Mesendoderm (in vitro differentiated cells): ENCODE measurements at regions not wholly inside any gene's neighbourhood (a gene's known extent, or its start where the extent isn't known, plus 50 kb on each side); places are given as distances from the start of the nearest gene placed in this dataset.

Experiments
- DNase-seq: peaks from one replicate; pipeline ENCODE4 v3.0.0; 2013
- H2AK5ac ChIP-seq: 2 replicates; pipeline ENCODE4 v1.6.1; 2013; ENCODE audit warnings: low read length, inconsistent platforms
- H2BK120ac ChIP-seq: 2 replicates; pipeline ENCODE4 v1.6.1; 2013; ENCODE audit warnings: low read depth, mild to moderate bottlenecking, low read length, moderate library complexity, mixed read lengths
- H2BK15ac ChIP-seq: replicated peaks from 2 replicates; pipeline ENCODE4 v1.6.1; 2013; ENCODE audit warnings: low read depth, mild to moderate bottlenecking, moderate library complexity
- H2BK5ac ChIP-seq: 2 replicates; pipeline ENCODE4 v1.6.1; 2013; ENCODE audit warnings: low read length, inconsistent platforms
- H3K18ac ChIP-seq: 2 replicates; pipeline ENCODE4 v1.6.1; 2013; ENCODE audit warnings: mild to moderate bottlenecking, low read length, mixed read lengths
- H3K23ac ChIP-seq: one replicate; pipeline ENCODE4 v1.6.1; 2013; ENCODE audit warnings: low read length
- H3K27ac ChIP-seq: 2 replicates; pipeline ENCODE4 v1.5.1; 2013; ENCODE audit warnings: low read depth, mild to moderate bottlenecking, inconsistent platforms, low read length, moderate library complexity
- H3K27me3 ChIP-seq: 2 replicates; pipeline ENCODE4 v1.6.1; 2013; ENCODE audit warnings: low read length, control low read depth, mild to moderate bottlenecking, inconsistent platforms; ENCODE audit not compliant: insufficient read depth, poor library complexity
- H3K36me3 ChIP-seq: 2 replicates; pipeline ENCODE4 v1.6.1; 2013; ENCODE audit warnings: low read length, inconsistent platforms; ENCODE audit not compliant: control insufficient read depth, insufficient read depth
- H3K4ac ChIP-seq: one replicate; pipeline ENCODE4 v1.6.1; 2013; ENCODE audit warnings: low read depth, mild to moderate bottlenecking, low read length, moderate library complexity
- H3K4me1 ChIP-seq: 2 replicates; pipeline ENCODE4 v1.6.1; 2013; ENCODE audit warnings: low read depth, low read length, inconsistent platforms; ENCODE audit not compliant: control insufficient read depth
- H3K4me2 ChIP-seq: 2 replicates; pipeline ENCODE4 v1.6.1; 2013; ENCODE audit warnings: low read length
- H3K4me3 ChIP-seq: 2 replicates; pipeline ENCODE4 v1.5.1; 2013; ENCODE audit warnings: mild to moderate bottlenecking, low read length
- H3K56ac ChIP-seq: one replicate; pipeline ENCODE4 v1.6.1; 2013; ENCODE audit warnings: low read length
- H3K79me1 ChIP-seq: 2 replicates; pipeline ENCODE4 v1.6.1; 2013; ENCODE audit warnings: low read length, inconsistent platforms
- H3K79me2 ChIP-seq: 2 replicates; pipeline ENCODE4 v1.6.1; 2013; ENCODE audit warnings: mild to moderate bottlenecking, low read length; ENCODE audit not compliant: control insufficient read depth, insufficient read depth
- H3K9ac ChIP-seq: 2 replicates; pipeline ENCODE4 v1.6.1; 2013; ENCODE audit warnings: low read length, inconsistent platforms
- H4K5ac ChIP-seq: one replicate; pipeline ENCODE4 v1.6.1; 2013; ENCODE audit warnings: low read length
- H4K8ac ChIP-seq: one replicate; pipeline ENCODE4 v1.6.1; 2013; ENCODE audit warnings: low read depth, mild to moderate bottlenecking, control low read depth, low read length, moderate library complexity
- WGBS: extraction: QIAGEN DNeasy Blood & Tissue Kit; methylation state at CpG from one replicate; pipeline ENCODE4 v1.1.7; 2013; ENCODE audit warnings: low lambda C conversion rate, missing lambda C conversion rate; ENCODE audit not compliant: insufficient coverage; ENCODE audit errors: extremely low coverage; 5-methylcytosine and 5-hydroxymethylcytosine counted together

- Histone ChIP-seq H3K4ac (no peak overlapping the region), H3K4me3 (no peak overlapping the region), H3K36me3 (no peaks in the 10 kb centered on the region), H3K27ac (no peak overlapping the region), H3K4me1 (no peaks in the 10 kb centered on the region), H3K27me3 (no peaks in the 10 kb centered on the region), H2BK120ac (no peak overlapping the region), H4K5ac (no peak overlapping the region), H3K4me2 (no peak overlapping the region), H2BK15ac (no peak overlapping the region), H3K56ac (no peak overlapping the region), H3K23ac (no peak overlapping the region), H4K8ac (no peak overlapping the region), H2AK5ac (no peak overlapping the region), H2BK5ac (no peak overlapping the region), H3K9ac (no peak overlapping the region), H3K18ac (no peak overlapping the region), H3K79me2 (no peaks in the 10 kb centered on the region), H3K79me1 (no peaks in the 10 kb centered on the region)
- peak; percentile 35 for DNase-seq
- 80% methylated on average over 1 of the region's 7 CpGs for WGBS
Measured at GRCh38 chr10:4767033-4767814, 58.8 kb upstream of the AKR1E2 start.

GRCh38 chr10:4766454-4766853 lies 59.6 kb upstream of the AKR1E2 start:
- Histone ChIP-seq H3K4ac (no peak overlapping the region), H3K79me1 (no peaks in the 10 kb centered on the region), H2BK15ac (no peak overlapping the region), H3K36me3 (no peaks in the 10 kb centered on the region), H3K4me1 (no peaks in the 10 kb centered on the region), H2BK5ac (no peak overlapping the region), H2AK5ac (no peak overlapping the region), H3K27me3 (no peaks in the 10 kb centered on the region), H2BK120ac (no peak overlapping the region), H4K5ac (no peak overlapping the region), H3K79me2 (no peaks in the 10 kb centered on the region), H3K23ac (no peak overlapping the region), H3K56ac (no peak overlapping the region), H3K27ac (no peak overlapping the region), H3K4me2 (no peak overlapping the region), H3K18ac (no peak overlapping the region), H3K9ac (no peak overlapping the region), H3K4me3 (no peak overlapping the region), H4K8ac (no peak overlapping the region)
- no CpG with 5 or more reads among the region's 3 CpGs for WGBS
- no peak for DNase-seq

GRCh38 chr10:4765428-4765827 lies 60.6 kb upstream of the AKR1E2 start:
- Histone ChIP-seq H3K56ac (no peak overlapping the region), H4K5ac (no peak overlapping the region), H4K8ac (no peak overlapping the region), H3K79me1 (no peaks in the 10 kb centered on the region), H3K4ac (no peak overlapping the region), H3K18ac (no peak overlapping the region), H3K9ac (no peak overlapping the region), H3K36me3 (no peaks in the 10 kb centered on the region), H2BK120ac (no peak overlapping the region), H2BK5ac (no peak overlapping the region), H3K27ac (no peak overlapping the region), H2BK15ac (no peak overlapping the region), H3K4me3 (no peak overlapping the region), H2AK5ac (no peak overlapping the region), H3K4me2 (no peak overlapping the region), H3K79me2 (no peaks in the 10 kb centered on the region), H3K23ac (no peak overlapping the region), H3K27me3 (no peaks in the 10 kb centered on the region), H3K4me1 (no peaks in the 10 kb centered on the region)
- DNase-seq: no peak
- WGBS: no CpG with 5 or more reads among the region's 1 CpG

GRCh38 chr10:4763960-4764428 lies 62.0 kb upstream of the AKR1E2 start:
- Histone ChIP-seq H3K79me1 (no peaks in the 10 kb centered on the region), H3K18ac (no peak overlapping the region), H3K36me3 (no peaks in the 10 kb centered on the region), H3K56ac (no peak overlapping the region), H3K27me3 (no peaks in the 10 kb centered on the region), H2BK120ac (no peak overlapping the region), H3K27ac (no peak overlapping the region), H3K4me3 (no peak overlapping the region), H4K8ac (no peak overlapping the region), H4K5ac (no peak overlapping the region), H3K9ac (no peak overlapping the region), H2BK15ac (no peak overlapping the region), H3K4me2 (no peak overlapping the region), H3K4ac (no peak overlapping the region), H3K23ac (no peak overlapping the region), H3K79me2 (no peaks in the 10 kb centered on the region), H2AK5ac (no peak overlapping the region), H3K4me1 (no peaks in the 10 kb centered on the region), H2BK5ac (no peak overlapping the region)
- WGBS: no CpG with 5 or more reads among the region's 6 CpGs
- no peak for DNase-seq

- H2BK15ac ChIP-seq: no peak overlapping the region
- no peak overlapping the region for H2BK5ac ChIP-seq
- H3K4me1 ChIP-seq: no peaks in the 10 kb centered on the region
- no peak overlapping the region for H4K5ac ChIP-seq
- no peak overlapping the region for H2AK5ac ChIP-seq
- H3K79me1 ChIP-seq: no peaks in the 10 kb centered on the region
- H3K4ac ChIP-seq: no peak overlapping the region
- H3K4me3 ChIP-seq: no peak overlapping the region
- no peak overlapping the region for H2BK120ac ChIP-seq
- no peak overlapping the region for H3K27ac ChIP-seq
- no peak for DNase-seq
- H3K4me2 ChIP-seq: no peak overlapping the region
- H3K27me3 ChIP-seq: no peaks in the 10 kb centered on the region
- H3K79me2 ChIP-seq: no peaks in the 10 kb centered on the region
- no peak overlapping the region for H3K56ac ChIP-seq
- no peak overlapping the region for H3K23ac ChIP-seq
- H3K9ac ChIP-seq: no peak overlapping the region
- H4K8ac ChIP-seq: no peak overlapping the region
- WGBS: no CpG with 5 or more reads among the region's 1 CpG
- H3K36me3 ChIP-seq: no peaks in the 10 kb centered on the region
- H3K18ac ChIP-seq: no peak overlapping the region
Measured at GRCh38 chr10:4763513-4763912, 62.5 kb upstream of the AKR1E2 start.

- Histone ChIP-seq H3K4me2 (no peak overlapping the region), H3K9ac (no peak overlapping the region), H3K79me2 (no peaks in the 10 kb centered on the region), H2AK5ac (no peak overlapping the region), H3K4ac (no peak overlapping the region), H3K36me3 (no peaks in the 10 kb centered on the region), H2BK120ac (no peak overlapping the region), H2BK15ac (no peak overlapping the region), H3K4me3 (no peak overlapping the region), H4K5ac (no peak overlapping the region), H3K23ac (no peak overlapping the region), H3K18ac (no peak overlapping the region), H2BK5ac (no peak overlapping the region), H3K27ac (no peak overlapping the region), H3K27me3 (no peaks in the 10 kb centered on the region), H3K4me1 (no peaks in the 10 kb centered on the region), H3K79me1 (no peaks in the 10 kb centered on the region), H4K8ac (no peak overlapping the region), H3K56ac (no peak overlapping the region)
- no CpG with 5 or more reads among the region's 1 CpG for WGBS
- no peak for DNase-seq
Measured at GRCh38 chr10:4758256-4758655, 67.8 kb upstream of the AKR1E2 start.
